ENCODE measurements at regions not wholly inside any gene's neighbourhood (a gene's known extent, or its start where the extent isn't known, plus 50 kb on each side); places are given as distances from the start of the nearest gene placed in this dataset.

- TF ChIP-seq ZFP37 (tag by site-specific recombination; IDR thresholded peaks at IDR 0.05) (no peak), SP2 (tag by site-specific recombination; IDR thresholded peaks at IDR 0.05) (no peak), ZBTB20 (tag by site-specific recombination; IDR thresholded peaks at IDR 0.05) (no peak), ZFP69B (tag by site-specific recombination; IDR thresholded peaks at IDR 0.05) (no peak), ZNF571 (tag by site-specific recombination; IDR thresholded peaks at IDR 0.05) (no peak), ZNF837 (tag by site-specific recombination; IDR thresholded peaks at IDR 0.05) (no peak), CTCF (tag by site-specific recombination; IDR thresholded peaks at IDR 0.05) (no peak)
- TF ChIP-seq, protein P1, sequence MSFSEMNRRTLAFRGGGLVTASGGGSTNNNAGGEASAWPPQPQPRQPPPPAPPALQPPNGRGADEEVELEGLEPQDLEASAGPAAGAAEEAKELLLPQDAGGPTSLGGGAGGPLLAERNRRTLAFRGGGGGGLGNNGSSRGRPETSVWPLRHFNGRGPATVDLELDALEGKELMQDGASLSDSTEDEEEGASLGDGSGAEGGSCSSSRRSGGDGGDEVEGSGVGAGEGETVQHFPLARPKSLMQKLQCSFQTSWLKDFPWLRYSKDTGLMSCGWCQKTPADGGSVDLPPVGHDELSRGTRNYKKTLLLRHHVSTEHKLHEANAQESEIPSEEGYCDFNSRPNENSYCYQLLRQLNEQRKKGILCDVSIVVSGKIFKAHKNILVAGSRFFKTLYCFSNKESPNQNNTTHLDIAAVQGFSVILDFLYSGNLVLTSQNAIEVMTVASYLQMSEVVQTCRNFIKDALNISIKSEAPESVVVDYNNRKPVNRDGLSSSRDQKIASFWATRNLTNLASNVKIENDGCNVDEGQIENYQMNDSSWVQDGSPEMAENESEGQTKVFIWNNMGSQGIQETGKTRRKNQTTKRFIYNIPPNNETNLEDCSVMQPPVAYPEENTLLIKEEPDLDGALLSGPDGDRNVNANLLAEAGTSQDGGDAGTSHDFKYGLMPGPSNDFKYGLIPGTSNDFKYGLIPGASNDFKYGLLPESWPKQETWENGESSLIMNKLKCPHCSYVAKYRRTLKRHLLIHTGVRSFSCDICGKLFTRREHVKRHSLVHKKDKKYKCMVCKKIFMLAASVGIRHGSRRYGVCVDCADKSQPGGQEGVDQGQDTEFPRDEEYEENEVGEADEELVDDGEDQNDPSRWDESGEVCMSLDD (tag by site-specific recombination; IDR thresholded peaks at IDR 0.05): no peak
These were observed 56.7 kb upstream of the MYCN start for GRCh38 chr2:15883684-15884083.
